HCT116 (cell line): ENCODE measurements at regions not wholly inside any gene's neighbourhood (a gene's known extent, or its start where the extent isn't known, plus 50 kb on each side); places are given as distances from the start of the nearest gene placed in this dataset.

ENCODE experiments used
- CEBPB ChIP-seq: IDR thresholded peaks from 2 replicates; pipeline ENCODE4 v1.6.1; 2012; ENCODE audit warnings: low read depth
- EGR1 ChIP-seq: IDR thresholded peaks from 2 replicates; pipeline ENCODE4 v1.6.1; 2012; ENCODE audit warnings: low read depth
- FOSL1 ChIP-seq: IDR thresholded peaks from 2 replicates; pipeline ENCODE4 v1.6.1; 2012; ENCODE audit warnings: low read depth
- POLR2A ChIP-seq: IDR thresholded peaks from 2 replicates; pipeline ENCODE4 v1.7.0; 2011; ENCODE audit warnings: borderline replicate concordance; ENCODE audit not compliant: insufficient read depth, insufficient read length; ENCODE audit errors: extremely low read depth
- POLR2AphosphoS5 ChIP-seq: IDR thresholded peaks from 2 replicates; pipeline ENCODE4 v1.6.1; 2011; ENCODE audit warnings: mild to moderate bottlenecking, low read depth, low read length, moderate library complexity
- RAD21 ChIP-seq: IDR thresholded peaks from 2 replicates; pipeline ENCODE4 v1.6.1; 2012; ENCODE audit warnings: low read depth, mild to moderate bottlenecking
- SP1 ChIP-seq: IDR thresholded peaks from 2 replicates; pipeline ENCODE4 v1.6.1; 2012; ENCODE audit warnings: low read depth
- YY1 ChIP-seq: IDR thresholded peaks from 2 replicates; pipeline ENCODE4 v1.6.1; 2011; ENCODE audit warnings: low read length, low read depth, moderate library complexity, mild to moderate bottlenecking; ENCODE audit not compliant: insufficient replicate concordance; ENCODE audit errors: extremely low read depth
- ZFX ChIP-seq: fragments of 450-650 bp; IDR thresholded peaks from 2 replicates; pipeline ENCODE4 v1.6.1; 2017
- TF ChIP-seq, protein P1 (sequence below), 3 experiments: fragments of 200-600 bp in 1 of 3; sonication (generic) in 1 of 3; IDR thresholded peaks in 2 of 3; conservative IDR thresholded peaks in 1 of 3; 2 replicates each; pipeline ENCODE4 v1.5.1; 2012 to 2017; ENCODE audit warnings: low read depth in 2 of 3, low read length in 2 of 3, antibody characterized with exemption in 1 of 3, borderline replicate concordance in 1 of 3, control low read depth in 1 of 3, mild to moderate bottlenecking in 1 of 3, mixed read lengths in 1 of 3, mixed run types in 1 of 3, moderate library complexity in 1 of 3; ENCODE audit not compliant: insufficient read depth in 1 of 3
- TF ChIP-seq, protein P2 (sequence below): IDR thresholded peaks from 2 replicates; pipeline ENCODE4 v1.6.1; 2011; ENCODE audit warnings: mild to moderate bottlenecking, low read length, moderate library complexity; ENCODE audit not compliant: insufficient replicate concordance; ENCODE audit errors: extremely low read depth

DNA sequence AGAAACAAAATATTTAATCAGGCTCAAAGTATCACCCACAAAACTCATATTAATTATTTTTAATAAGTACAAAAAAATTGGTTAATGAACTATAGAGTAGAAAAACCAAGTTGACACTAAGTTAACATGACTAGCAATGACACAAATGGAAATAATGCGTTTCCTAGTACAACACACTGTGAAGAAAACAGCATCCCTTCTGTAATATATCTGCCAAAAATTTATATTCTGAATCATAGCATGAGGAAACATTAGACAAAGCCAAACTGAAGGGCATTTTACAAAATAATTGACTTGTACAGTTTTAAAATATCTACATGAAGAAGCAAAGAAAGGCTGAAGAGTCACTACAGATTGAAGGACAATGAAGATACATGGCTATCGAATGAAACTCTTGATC is 477.6 kb upstream of the INTU start:
- TF ChIP-seq, protein P1, sequence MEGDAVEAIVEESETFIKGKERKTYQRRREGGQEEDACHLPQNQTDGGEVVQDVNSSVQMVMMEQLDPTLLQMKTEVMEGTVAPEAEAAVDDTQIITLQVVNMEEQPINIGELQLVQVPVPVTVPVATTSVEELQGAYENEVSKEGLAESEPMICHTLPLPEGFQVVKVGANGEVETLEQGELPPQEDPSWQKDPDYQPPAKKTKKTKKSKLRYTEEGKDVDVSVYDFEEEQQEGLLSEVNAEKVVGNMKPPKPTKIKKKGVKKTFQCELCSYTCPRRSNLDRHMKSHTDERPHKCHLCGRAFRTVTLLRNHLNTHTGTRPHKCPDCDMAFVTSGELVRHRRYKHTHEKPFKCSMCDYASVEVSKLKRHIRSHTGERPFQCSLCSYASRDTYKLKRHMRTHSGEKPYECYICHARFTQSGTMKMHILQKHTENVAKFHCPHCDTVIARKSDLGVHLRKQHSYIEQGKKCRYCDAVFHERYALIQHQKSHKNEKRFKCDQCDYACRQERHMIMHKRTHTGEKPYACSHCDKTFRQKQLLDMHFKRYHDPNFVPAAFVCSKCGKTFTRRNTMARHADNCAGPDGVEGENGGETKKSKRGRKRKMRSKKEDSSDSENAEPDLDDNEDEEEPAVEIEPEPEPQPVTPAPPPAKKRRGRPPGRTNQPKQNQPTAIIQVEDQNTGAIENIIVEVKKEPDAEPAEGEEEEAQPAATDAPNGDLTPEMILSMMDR (IDR thresholded peaks at IDR 0.05 in 2 of 3, conservative IDR thresholded peaks at IDR 0.05 in 1 of 3; ENCODE audit: borderline replicate concordance in 1 of 3, insufficient read depth in 1 of 3, low read depth in 2 of 3, low read length in 2 of 3): no peak
- no peak for TF ChIP-seq RAD21
- TF ChIP-seq ZFX: no peak
- TF ChIP-seq, protein P2, sequence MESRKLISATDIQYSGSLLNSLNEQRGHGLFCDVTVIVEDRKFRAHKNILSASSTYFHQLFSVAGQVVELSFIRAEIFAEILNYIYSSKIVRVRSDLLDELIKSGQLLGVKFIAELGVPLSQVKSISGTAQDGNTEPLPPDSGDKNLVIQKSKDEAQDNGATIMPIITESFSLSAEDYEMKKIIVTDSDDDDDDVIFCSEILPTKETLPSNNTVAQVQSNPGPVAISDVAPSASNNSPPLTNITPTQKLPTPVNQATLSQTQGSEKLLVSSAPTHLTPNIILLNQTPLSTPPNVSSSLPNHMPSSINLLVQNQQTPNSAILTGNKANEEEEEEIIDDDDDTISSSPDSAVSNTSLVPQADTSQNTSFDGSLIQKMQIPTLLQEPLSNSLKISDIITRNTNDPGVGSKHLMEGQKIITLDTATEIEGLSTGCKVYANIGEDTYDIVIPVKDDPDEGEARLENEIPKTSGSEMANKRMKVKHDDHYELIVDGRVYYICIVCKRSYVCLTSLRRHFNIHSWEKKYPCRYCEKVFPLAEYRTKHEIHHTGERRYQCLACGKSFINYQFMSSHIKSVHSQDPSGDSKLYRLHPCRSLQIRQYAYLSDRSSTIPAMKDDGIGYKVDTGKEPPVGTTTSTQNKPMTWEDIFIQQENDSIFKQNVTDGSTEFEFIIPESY: no peak
- TF ChIP-seq YY1: no peak
- TF ChIP-seq POLR2AphosphoS5: no peak
- no peak for TF ChIP-seq EGR1
- TF ChIP-seq CEBPB: no peak
- TF ChIP-seq SP1: no peak
- no peak for TF ChIP-seq FOSL1
- no peak for TF ChIP-seq POLR2A
